ENCODE measurements at regions not wholly inside any gene's neighbourhood (a gene's known extent, or its start where the extent isn't known, plus 50 kb on each side); places are given as distances from the start of the nearest gene placed in this dataset.

GRCh38 chr12:19764408-19764807, 325.1 kb downstream of the AEBP2 start:
- ChIA-PET CTCF (no interaction called here), POLR2A (no interaction called here)
- DNase-seq, result no peak
- no peaks in the 10 kb centered on the region for H3K36me3 ChIP-seq (replicated peaks in 1 of 2; ENCODE audit: control extremely low read depth in 1 of 2, control insufficient read depth in 1 of 2, extremely low read depth in 1 of 2, insufficient read depth in 2 of 2, low read length in 1 of 2)
- no peaks in the 10 kb centered on the region for H3K4me1 ChIP-seq (ENCODE audit: control insufficient read depth in 2 of 2, insufficient read depth in 2 of 2, low read length in 2 of 2)
- H3K27ac ChIP-seq (ENCODE audit: low read length in 2 of 2), result no peak overlapping the region
- 86% methylated on average over 1 of the region's 3 CpGs for WGBS (ENCODE audit: insufficient coverage)
- no peaks in the 10 kb centered on the region for H3K79me2 ChIP-seq (ENCODE audit: control insufficient read depth, insufficient read depth, low read length)
- no peaks in the 10 kb centered on the region for H3K27me3 ChIP-seq (replicated peaks in 1 of 4; ENCODE audit: control extremely low read depth in 1 of 4, control insufficient read depth in 3 of 4, insufficient read depth in 4 of 4, low read length in 3 of 4)
- Mint-ChIP-seq H3K9me3 (ENCODE audit: insufficient read depth) (peaks cover 2% of the 10 kb centered on the region), H3K4me1 (no peaks in the 10 kb centered on the region), H3K27me3 (no peaks in the 10 kb centered on the region), H3K27ac (no peak overlapping the region), H3K4me3 (no peak overlapping the region)
- intact Hi-C loops (cut with micrococcal nuclease), result no loop called here
- H3K9me3 ChIP-seq (ENCODE audit: control extremely low read depth in 1 of 3, control insufficient read depth in 2 of 3, insufficient read depth in 1 of 3, low read length in 2 of 3), result peaks cover 0 to 9% (median 0%) of the 10 kb centered on the region in 3 donors
- TF ChIP-seq EZH2 (IDR thresholded peaks at IDR 0.05; ENCODE audit: borderline replicate concordance, insufficient read depth, low read depth, low read length, poor library complexity, severe bottlenecking), result no peak
- TF ChIP-seq CTCF (IDR thresholded peaks at IDR 0.05), result no peak
- H2AFZ ChIP-seq (ENCODE audit: insufficient read depth, low read depth, low read length, poor library complexity, severe bottlenecking), result no peak overlapping the region
- no peak for ATAC-seq (ENCODE audit: low read depth)
- no peak overlapping the region for H3K4me2 ChIP-seq (replicated peaks; ENCODE audit: low read depth, low read length, poor library complexity, severe bottlenecking)
- no peaks in the 10 kb centered on the region for H4K20me1 ChIP-seq (ENCODE audit: control insufficient read depth, insufficient read depth, low read length, poor library complexity, severe bottlenecking)
- H3K4me3 ChIP-seq (ENCODE audit: control extremely low read depth in 1 of 5, extremely low read depth in 1 of 5, insufficient read depth in 1 of 5, low read depth in 2 of 5, low read length in 4 of 5), result no peak overlapping the region
- H3K9ac ChIP-seq (ENCODE audit: low read length), result no peak overlapping the region

GRCh38 chr12:19771858-19772257, 332.6 kb downstream of the AEBP2 start:
- no peaks in the 10 kb centered on the region for H3K79me2 ChIP-seq (ENCODE audit: control insufficient read depth, insufficient read depth, low read length)
- TF ChIP-seq EZH2 (IDR thresholded peaks at IDR 0.05; ENCODE audit: borderline replicate concordance, insufficient read depth, low read depth, low read length, poor library complexity, severe bottlenecking) (no peak), CTCF (IDR thresholded peaks at IDR 0.05) (no peak)
- H3K36me3 ChIP-seq (replicated peaks in 1 of 2; ENCODE audit: control extremely low read depth in 1 of 2, control insufficient read depth in 1 of 2, extremely low read depth in 1 of 2, insufficient read depth in 2 of 2, low read length in 1 of 2), result no peaks in the 10 kb centered on the region
- H4K20me1 ChIP-seq (ENCODE audit: control insufficient read depth, insufficient read depth, low read length, poor library complexity, severe bottlenecking), result no peaks in the 10 kb centered on the region
- ATAC-seq (ENCODE audit: low read depth) (no peak), DNase-seq (no peak)
- WGBS (ENCODE audit: insufficient coverage), result 83% methylated on average over 1 of the region's 2 CpGs
- H3K9me3 Mint-ChIP-seq (ENCODE audit: insufficient read depth), result peaks cover 8% of the 10 kb centered on the region
- H3K4me3 Mint-ChIP-seq, result no peak overlapping the region
- intact Hi-C loops (cut with micrococcal nuclease), result no loop called here
- no peak overlapping the region for H3K4me3 ChIP-seq (ENCODE audit: control extremely low read depth in 1 of 5, extremely low read depth in 1 of 5, insufficient read depth in 1 of 5, low read depth in 2 of 5, low read length in 4 of 5)
- H3K4me1 Mint-ChIP-seq, result no peaks in the 10 kb centered on the region
- no peak overlapping the region for H3K27ac ChIP-seq (ENCODE audit: low read length in 2 of 2)
- CTCF ChIA-PET, result interaction anchor here (0.7 kb wide), 1 partner anchor 1655 kb away, joined by 3 read pairs; no protein-coding TSS in a partner anchor
- POLR2A ChIA-PET, result no interaction called here
- no peak overlapping the region for H3K9ac ChIP-seq (ENCODE audit: low read length)
- no peaks in the 10 kb centered on the region for H3K4me1 ChIP-seq (ENCODE audit: control insufficient read depth in 2 of 2, insufficient read depth in 2 of 2, low read length in 2 of 2)
- peaks cover 0 to 6% (median 0%) of the 10 kb centered on the region in 3 donors for H3K9me3 ChIP-seq (ENCODE audit: control extremely low read depth in 1 of 3, control insufficient read depth in 2 of 3, insufficient read depth in 1 of 3, low read length in 2 of 3)
- no peaks in the 10 kb centered on the region for H3K27me3 Mint-ChIP-seq
- no peaks in the 10 kb centered on the region for H3K27me3 ChIP-seq (replicated peaks in 1 of 4; ENCODE audit: control extremely low read depth in 1 of 4, control insufficient read depth in 3 of 4, insufficient read depth in 4 of 4, low read length in 3 of 4)
- no peak overlapping the region for H3K27ac Mint-ChIP-seq
- H2AFZ ChIP-seq (ENCODE audit: insufficient read depth, low read depth, low read length, poor library complexity, severe bottlenecking), result no peak overlapping the region
- H3K4me2 ChIP-seq (replicated peaks; ENCODE audit: low read depth, low read length, poor library complexity, severe bottlenecking), result no peak overlapping the region

All from B cell (primary cell).